Endothelial cell of umbilical vein (primary cell): ENCODE measurements at regions not wholly inside any gene's neighbourhood (a gene's known extent, or its start where the extent isn't known, plus 50 kb on each side); places are given as distances from the start of the nearest gene placed in this dataset.

Experiments used
- BruUV-seq: library from RNA; stranded (reverse); fragments of 400-500 nt; replicated peaks from 2 replicates; lab custom pipeline; 2021; lab: Mats Ljungman, UMichigan
- CTCF ChIA-PET: fragments of 300-600, 350-600 bp; sonication (Branson Sonifier 250); formaldehyde crosslinking; loops from one replicate; lab custom pipeline; 2021; ENCODE audit warnings: antibody characterized with exemption, inconsistent platforms; lab: Charles Lee
- POLR2A ChIA-PET: fragments of 300-600, 350-600 bp; sonication (Branson Sonifier 250); formaldehyde crosslinking; loops from one replicate; lab custom pipeline; 2021; ENCODE audit warnings: antibody characterized with exemption, inconsistent platforms; lab: Charles Lee
- DNase-seq: peaks from one replicate; pipeline ENCODE4 v3.0.0-alpha.2; 2011; ENCODE audit warnings: low read depth, low spot score
- FAIRE-seq: peaks from 2 replicates; lab custom pipeline; 2011; peaks lifted over from hg19 to GRCh38; lab: Jason Lieb, UNC
- H2AFZ ChIP-seq: 2 replicates; pipeline ENCODE4 v1.6.0; 2012; ENCODE audit warnings: low read depth, low read length, control low read depth, inconsistent platforms
- H3K27ac ChIP-seq: 2 replicates; pipeline ENCODE4 v1.5.1; 2011; ENCODE audit warnings: low read depth, mild to moderate bottlenecking, control low read depth, low read length, moderate library complexity; ENCODE audit not compliant: insufficient read depth
- H3K27me3 ChIP-seq, 2 experiments: 2 replicates each; pipeline versions ENCODE4 v1.6.0 to v1.6.1; 2011; ENCODE audit warnings: low read length in 2 of 2, mixed read lengths in 1 of 2; ENCODE audit not compliant: control insufficient read depth in 2 of 2, insufficient read depth in 2 of 2
- H3K36me3 ChIP-seq, 2 experiments: 2 replicates in 1 of 2; 3 replicates in 1 of 2; pipeline ENCODE4 v1.5.1; 2011; ENCODE audit warnings: low read length in 2 of 2, mild to moderate bottlenecking in 1 of 2, moderate library complexity in 1 of 2; ENCODE audit not compliant: control insufficient read depth in 2 of 2, insufficient read depth in 2 of 2; ENCODE audit errors: extremely low read depth in 1 of 2
- H3K4me1 ChIP-seq: 3 replicates; pipeline ENCODE4 v1.5.1; 2011; ENCODE audit warnings: mild to moderate bottlenecking, low read length; ENCODE audit not compliant: control insufficient read depth, insufficient read depth; ENCODE audit errors: extremely low read depth
- H3K4me2 ChIP-seq: 2 replicates; pipeline ENCODE4 v1.6.1; 2011; ENCODE audit warnings: low read length, control low read depth, mixed read lengths; ENCODE audit not compliant: insufficient read depth
- H3K4me3 ChIP-seq, 3 experiments: fragments of 200-600 bp in 1 of 3; sonication (generic), shearing (Covaris generic) in 1 of 3; replicated peaks in 1 of 3; 2 replicates each; pipeline ENCODE4 v1.5.1; 2011 to 2016; ENCODE audit warnings: control low read depth in 3 of 3, low read length in 3 of 3, mild to moderate bottlenecking in 2 of 3, inconsistent platforms in 1 of 3, low read depth in 1 of 3, moderate library complexity in 1 of 3; ENCODE audit not compliant: insufficient read depth in 1 of 3
- H3K79me2 ChIP-seq: 2 replicates; pipeline ENCODE4 v1.6.0; 2012; ENCODE audit warnings: low read length, inconsistent platforms; ENCODE audit not compliant: control insufficient read depth, insufficient read depth
- H3K9ac ChIP-seq: replicated peaks from 2 replicates; pipeline ENCODE3; 2011; ENCODE audit warnings: low read length, control low read depth; ENCODE audit not compliant: insufficient read depth; ENCODE audit errors: extremely low read depth
- H3K9me1 ChIP-seq: replicated peaks from 3 replicates; pipeline ENCODE4 v1.6.0; 2011; ENCODE audit warnings: mild to moderate bottlenecking, low read length; ENCODE audit not compliant: control insufficient read depth, insufficient read depth; ENCODE audit errors: extremely low read depth
- H3K9me3 ChIP-seq: replicated peaks from 2 replicates; pipeline ENCODE4 v1.5.1; 2012; ENCODE audit warnings: low read length, inconsistent platforms; ENCODE audit not compliant: control insufficient read depth, insufficient read depth
- H4K20me1 ChIP-seq: replicated peaks from 2 replicates; pipeline ENCODE3; 2011; ENCODE audit warnings: mild to moderate bottlenecking, low read length; ENCODE audit not compliant: control insufficient read depth, insufficient read depth; ENCODE audit errors: extremely low read depth
- EZH2 ChIP-seq: IDR thresholded peaks from 2 replicates; pipeline ENCODE4 v1.6.1; 2012; ENCODE audit warnings: borderline replicate concordance, low read depth, mild to moderate bottlenecking, moderate library complexity, low read length, inconsistent platforms; ENCODE audit not compliant: severe bottlenecking
- FOS ChIP-seq: IDR thresholded peaks from 2 replicates; pipeline ENCODE4 v1.6.1; 2011; ENCODE audit warnings: mild to moderate bottlenecking, low read length, moderate library complexity, borderline replicate concordance; ENCODE audit not compliant: insufficient read depth
- GATA2 ChIP-seq: IDR thresholded peaks from 2 replicates; pipeline ENCODE4 v1.7.0; 2011; ENCODE audit warnings: low read depth, mild to moderate bottlenecking, moderate library complexity, mixed read lengths, low read length; ENCODE audit not compliant: insufficient read length, insufficient read depth
- JUN ChIP-seq: IDR thresholded peaks from 2 replicates; pipeline ENCODE4 v1.6.1; 2011; ENCODE audit warnings: borderline replicate concordance, low read depth; ENCODE audit not compliant: insufficient read length, insufficient read depth
- MAX ChIP-seq: IDR thresholded peaks from 2 replicates; pipeline ENCODE4 v1.6.1; 2011; ENCODE audit not compliant: insufficient read depth, insufficient read length
- MYC ChIP-seq: IDR thresholded peaks from one replicate; pipeline ENCODE4 v1.6.1; 2011; ENCODE audit warnings: mild to moderate bottlenecking, low read depth, low read length
- POLR2A ChIP-seq: IDR thresholded peaks from 2 replicates; pipeline ENCODE4 v1.6.1; 2012; ENCODE audit warnings: low read depth, mild to moderate bottlenecking, control low read depth, low read length
- POLR2AphosphoS5 ChIP-seq: IDR thresholded peaks from 2 replicates; pipeline ENCODE4 v1.6.1; 2012; ENCODE audit warnings: low read depth, mild to moderate bottlenecking, control low read depth, low read length, moderate library complexity; ENCODE audit not compliant: insufficient read depth
- dilution Hi-C: fragments of 300-500 bp; cut with MboI; formaldehyde crosslinking; loops from one replicate; pipeline ENCODE4 v1.15.0; 2019; ENCODE audit warnings: low sequenced_read_pairs; ENCODE audit not compliant: extremely low pct_ligation_motif_present
- intact Hi-C: fragments of 100-400 bp; cut with micrococcal nuclease; formaldehyde crosslinking; loops from one replicate; pipeline ENCODE4 v1.10.0; 2022
- TF ChIP-seq, protein P1 (sequence below), 2 donors: IDR thresholded peaks; 1 replicate in 1 of 2; 2 replicates in 1 of 2; pipeline ENCODE4 v1.5.1; 2011; ENCODE audit warnings: low read length in 2 of 2, mild to moderate bottlenecking in 2 of 2, moderate library complexity in 2 of 2, control low read depth in 1 of 2, inconsistent platforms in 1 of 2, low read depth in 1 of 2; ENCODE audit not compliant: insufficient read depth in 1 of 2; ENCODE audit errors: extremely low read depth in 1 of 2

GRCh38 chr2:154537024-154537423 lies 161.5 kb upstream of the KCNJ3 start:
- Histone ChIP-seq H3K9ac (no peak overlapping the region), H3K4me1 (no peaks in the 10 kb centered on the region), H3K4me2 (no peak overlapping the region), H3K27me3 (no peaks in the 10 kb centered on the region), H3K27ac (no peak overlapping the region), H3K79me2 (no peaks in the 10 kb centered on the region), H3K4me3 (no peak overlapping the region), H3K36me3 (no peaks in the 10 kb centered on the region), H3K9me1 (no peaks in the 10 kb centered on the region), H4K20me1 (no peaks in the 10 kb centered on the region), H3K9me3 (no peaks in the 10 kb centered on the region), H2AFZ (no peak overlapping the region)
- no peak for DNase-seq
- CTCF ChIA-PET, result no interaction called here
- TF ChIP-seq JUN, result no peak
- no peak for TF ChIP-seq MAX
- TF ChIP-seq POLR2A, result no peak
- TF ChIP-seq, protein P1, sequence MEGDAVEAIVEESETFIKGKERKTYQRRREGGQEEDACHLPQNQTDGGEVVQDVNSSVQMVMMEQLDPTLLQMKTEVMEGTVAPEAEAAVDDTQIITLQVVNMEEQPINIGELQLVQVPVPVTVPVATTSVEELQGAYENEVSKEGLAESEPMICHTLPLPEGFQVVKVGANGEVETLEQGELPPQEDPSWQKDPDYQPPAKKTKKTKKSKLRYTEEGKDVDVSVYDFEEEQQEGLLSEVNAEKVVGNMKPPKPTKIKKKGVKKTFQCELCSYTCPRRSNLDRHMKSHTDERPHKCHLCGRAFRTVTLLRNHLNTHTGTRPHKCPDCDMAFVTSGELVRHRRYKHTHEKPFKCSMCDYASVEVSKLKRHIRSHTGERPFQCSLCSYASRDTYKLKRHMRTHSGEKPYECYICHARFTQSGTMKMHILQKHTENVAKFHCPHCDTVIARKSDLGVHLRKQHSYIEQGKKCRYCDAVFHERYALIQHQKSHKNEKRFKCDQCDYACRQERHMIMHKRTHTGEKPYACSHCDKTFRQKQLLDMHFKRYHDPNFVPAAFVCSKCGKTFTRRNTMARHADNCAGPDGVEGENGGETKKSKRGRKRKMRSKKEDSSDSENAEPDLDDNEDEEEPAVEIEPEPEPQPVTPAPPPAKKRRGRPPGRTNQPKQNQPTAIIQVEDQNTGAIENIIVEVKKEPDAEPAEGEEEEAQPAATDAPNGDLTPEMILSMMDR (IDR thresholded peaks at IDR 0.05; ENCODE audit: extremely low read depth in 1 of 2, insufficient read depth in 1 of 2, low read depth in 1 of 2, low read length in 2 of 2), result no peak
- no peak for TF ChIP-seq GATA2
- TF ChIP-seq FOS, result no peak
- no peak for TF ChIP-seq MYC
- no peak for TF ChIP-seq EZH2
- TF ChIP-seq POLR2AphosphoS5, result no peak
- intact Hi-C loops, result no loop called here
- BruUV-seq, result no TSS peak
- POLR2A ChIA-PET, result no interaction called here
- no peak for FAIRE-seq
- dilution Hi-C loops, result no loop called here
